ENCODE measurements at regions not wholly inside any gene's neighbourhood (a gene's known extent, or its start where the extent isn't known, plus 50 kb on each side); places are given as distances from the start of the nearest gene placed in this dataset.

DNA sequence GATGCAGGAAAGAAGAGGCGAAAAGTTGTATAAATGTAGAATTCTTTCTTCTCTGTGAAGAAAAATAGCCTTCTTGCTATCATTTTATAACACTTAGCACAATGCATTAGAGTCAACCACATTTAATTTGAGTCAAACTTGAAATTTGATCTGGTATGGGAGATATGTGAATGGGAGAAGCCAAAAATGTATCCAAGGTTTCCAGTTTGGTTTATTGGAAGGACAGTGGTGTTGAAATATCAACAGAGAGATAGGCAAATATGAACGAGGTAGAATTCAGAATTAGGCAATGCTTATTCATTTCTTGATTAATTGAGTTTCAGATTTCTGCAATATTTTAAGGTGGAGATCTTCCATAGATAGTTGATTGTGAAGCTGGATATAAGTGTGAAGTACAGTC, 991.9 kb upstream of the CHAC2 start:
- TF ChIP-seq, protein P1, sequence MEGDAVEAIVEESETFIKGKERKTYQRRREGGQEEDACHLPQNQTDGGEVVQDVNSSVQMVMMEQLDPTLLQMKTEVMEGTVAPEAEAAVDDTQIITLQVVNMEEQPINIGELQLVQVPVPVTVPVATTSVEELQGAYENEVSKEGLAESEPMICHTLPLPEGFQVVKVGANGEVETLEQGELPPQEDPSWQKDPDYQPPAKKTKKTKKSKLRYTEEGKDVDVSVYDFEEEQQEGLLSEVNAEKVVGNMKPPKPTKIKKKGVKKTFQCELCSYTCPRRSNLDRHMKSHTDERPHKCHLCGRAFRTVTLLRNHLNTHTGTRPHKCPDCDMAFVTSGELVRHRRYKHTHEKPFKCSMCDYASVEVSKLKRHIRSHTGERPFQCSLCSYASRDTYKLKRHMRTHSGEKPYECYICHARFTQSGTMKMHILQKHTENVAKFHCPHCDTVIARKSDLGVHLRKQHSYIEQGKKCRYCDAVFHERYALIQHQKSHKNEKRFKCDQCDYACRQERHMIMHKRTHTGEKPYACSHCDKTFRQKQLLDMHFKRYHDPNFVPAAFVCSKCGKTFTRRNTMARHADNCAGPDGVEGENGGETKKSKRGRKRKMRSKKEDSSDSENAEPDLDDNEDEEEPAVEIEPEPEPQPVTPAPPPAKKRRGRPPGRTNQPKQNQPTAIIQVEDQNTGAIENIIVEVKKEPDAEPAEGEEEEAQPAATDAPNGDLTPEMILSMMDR (optimal IDR thresholded peaks at IDR 0.05 in 1 of 3, IDR thresholded peaks at IDR 0.05 in 1 of 3, conservative IDR thresholded peaks at IDR 0.05 in 1 of 3; ENCODE audit: extremely low read depth in 1 of 3, insufficient read depth in 2 of 3, low read length in 3 of 3), result no peak
- no peak for TF ChIP-seq EZH2 (IDR thresholded peaks at IDR 0.05; ENCODE audit: low read length)
